ENCODE measurements at regions not wholly inside any gene's neighbourhood (a gene's known extent, or its start where the extent isn't known, plus 50 kb on each side); places are given as distances from the start of the nearest gene placed in this dataset.

DNA sequence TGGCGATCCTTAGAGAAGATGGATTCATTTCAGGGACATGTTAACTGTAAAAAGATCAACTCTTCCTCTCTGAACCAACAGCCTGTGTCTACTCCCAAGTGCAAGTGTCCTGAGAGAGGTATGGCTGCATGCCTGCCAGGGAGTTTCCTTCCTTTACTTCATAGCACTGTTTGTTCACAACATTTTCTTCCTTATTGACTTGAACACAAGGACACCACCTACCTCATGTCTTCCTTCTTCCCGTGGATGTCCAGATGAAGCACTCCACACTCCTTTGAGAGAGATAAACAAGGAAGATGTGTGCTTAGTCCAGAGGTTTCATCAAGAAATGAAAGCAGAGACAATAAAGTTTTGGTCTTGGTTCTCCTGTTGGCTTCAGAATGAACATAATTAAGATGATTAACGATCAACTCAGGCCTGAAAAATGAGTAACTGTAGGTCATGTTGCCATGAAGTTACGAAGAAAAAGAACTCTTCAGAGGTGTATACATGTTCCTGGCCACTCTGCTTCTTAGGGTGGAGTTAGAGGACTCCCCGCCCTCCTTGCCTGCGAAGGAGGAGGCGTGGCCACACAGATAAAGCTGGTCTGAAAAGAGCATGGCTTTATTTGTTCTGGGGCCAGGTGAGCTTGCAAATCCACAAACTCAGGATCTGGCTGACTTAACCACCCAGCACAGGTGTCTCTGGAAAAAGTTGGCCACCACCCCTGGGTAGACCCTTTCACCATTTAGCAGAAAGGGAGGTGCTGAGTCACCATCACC lies 155.0 kb upstream of the KCTD1 start:
- TF ChIP-seq, protein P1, sequence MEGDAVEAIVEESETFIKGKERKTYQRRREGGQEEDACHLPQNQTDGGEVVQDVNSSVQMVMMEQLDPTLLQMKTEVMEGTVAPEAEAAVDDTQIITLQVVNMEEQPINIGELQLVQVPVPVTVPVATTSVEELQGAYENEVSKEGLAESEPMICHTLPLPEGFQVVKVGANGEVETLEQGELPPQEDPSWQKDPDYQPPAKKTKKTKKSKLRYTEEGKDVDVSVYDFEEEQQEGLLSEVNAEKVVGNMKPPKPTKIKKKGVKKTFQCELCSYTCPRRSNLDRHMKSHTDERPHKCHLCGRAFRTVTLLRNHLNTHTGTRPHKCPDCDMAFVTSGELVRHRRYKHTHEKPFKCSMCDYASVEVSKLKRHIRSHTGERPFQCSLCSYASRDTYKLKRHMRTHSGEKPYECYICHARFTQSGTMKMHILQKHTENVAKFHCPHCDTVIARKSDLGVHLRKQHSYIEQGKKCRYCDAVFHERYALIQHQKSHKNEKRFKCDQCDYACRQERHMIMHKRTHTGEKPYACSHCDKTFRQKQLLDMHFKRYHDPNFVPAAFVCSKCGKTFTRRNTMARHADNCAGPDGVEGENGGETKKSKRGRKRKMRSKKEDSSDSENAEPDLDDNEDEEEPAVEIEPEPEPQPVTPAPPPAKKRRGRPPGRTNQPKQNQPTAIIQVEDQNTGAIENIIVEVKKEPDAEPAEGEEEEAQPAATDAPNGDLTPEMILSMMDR (IDR thresholded peaks at IDR 0.05; ENCODE audit: extremely low read depth, low read depth, low read length) = no peak
- DNase-seq (ENCODE audit: insufficient read length, low spot score, missing footprints) = no peak
- no peak overlapping the region for H3K4me3 ChIP-seq (ENCODE audit: insufficient read depth, low read length)
- H3K36me3 ChIP-seq (ENCODE audit: insufficient read depth, low read length) = no peaks in the 10 kb centered on the region
- H4K20me1 ChIP-seq (ENCODE audit: insufficient read depth, low read length) = no peaks in the 10 kb centered on the region
- no peaks in the 10 kb centered on the region for H3K9me3 ChIP-seq (ENCODE audit: low read depth, low read length)
- no peaks in the 10 kb centered on the region for H3K79me2 ChIP-seq (ENCODE audit: insufficient read depth, low read length)
- H3K27me3 ChIP-seq (ENCODE audit: insufficient read depth, low read length) = no peaks in the 10 kb centered on the region
- no peaks in the 10 kb centered on the region for H3K4me1 ChIP-seq (ENCODE audit: insufficient read depth, low read length)
- no peak overlapping the region for H3K27ac ChIP-seq (ENCODE audit: low read depth, low read length)
- no peak overlapping the region for H3K4me2 ChIP-seq (ENCODE audit: insufficient read depth, low read length)
- no peak overlapping the region for H2AFZ ChIP-seq (ENCODE audit: low read length)

DNA sequence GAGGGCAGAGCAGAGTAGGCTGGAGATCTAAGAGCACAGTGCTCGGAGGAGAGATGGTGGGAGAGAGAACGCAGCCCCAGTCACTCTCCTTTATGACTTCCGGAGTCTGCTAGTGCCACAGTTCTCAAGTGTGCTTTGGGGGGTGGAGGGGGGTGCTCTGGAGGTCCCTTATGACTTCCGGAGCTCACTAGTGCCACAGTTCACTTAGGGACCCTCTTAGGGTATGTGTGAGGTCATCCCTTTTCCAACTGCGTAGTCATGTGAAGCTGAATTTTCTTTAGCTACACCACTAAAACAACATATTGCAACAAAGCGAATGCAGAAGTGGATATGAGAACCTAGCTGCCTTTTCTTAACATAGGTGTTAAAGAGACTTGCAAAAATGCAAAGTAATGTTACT lies 153.7 kb upstream of the KCTD1 start:
- Histone ChIP-seq H3K4me1 (ENCODE audit: insufficient read depth, low read length) (no peaks in the 10 kb centered on the region), H2AFZ (ENCODE audit: low read length) (no peak overlapping the region), H3K9me3 (ENCODE audit: low read depth, low read length) (no peaks in the 10 kb centered on the region), H3K4me3 (ENCODE audit: insufficient read depth, low read length) (no peak overlapping the region), H4K20me1 (ENCODE audit: insufficient read depth, low read length) (no peaks in the 10 kb centered on the region), H3K4me2 (ENCODE audit: insufficient read depth, low read length) (no peak overlapping the region), H3K79me2 (ENCODE audit: insufficient read depth, low read length) (no peaks in the 10 kb centered on the region), H3K36me3 (ENCODE audit: insufficient read depth, low read length) (no peaks in the 10 kb centered on the region), H3K27me3 (ENCODE audit: insufficient read depth, low read length) (no peaks in the 10 kb centered on the region), H3K27ac (ENCODE audit: low read depth, low read length) (no peak overlapping the region)
- no peak for DNase-seq (ENCODE audit: insufficient read length, low spot score, missing footprints)
- TF ChIP-seq, protein P1 (IDR thresholded peaks at IDR 0.05; ENCODE audit: extremely low read depth, low read depth, low read length) = no peak

DNA sequence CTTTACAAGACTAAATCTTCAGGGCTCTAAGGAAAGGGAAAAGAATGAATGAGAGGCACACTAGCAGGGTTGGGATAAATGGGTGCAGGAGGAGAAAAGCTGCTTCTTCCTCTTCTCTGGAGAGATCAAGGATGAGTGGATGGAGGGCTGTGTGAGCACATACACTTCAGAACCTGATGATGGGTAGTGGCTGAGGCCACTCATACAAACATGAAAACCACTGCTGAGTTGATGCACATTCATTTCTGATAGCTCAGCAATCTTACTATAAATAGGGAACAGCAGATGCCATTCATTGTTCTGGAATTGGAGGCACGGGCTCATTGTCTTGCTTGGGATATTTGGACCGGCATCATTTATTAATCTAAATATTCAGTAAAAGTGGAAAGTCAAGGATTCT lies 152.4 kb upstream of the KCTD1 start:
- no peaks in the 10 kb centered on the region for H3K79me2 ChIP-seq (ENCODE audit: insufficient read depth, low read length)
- no peaks in the 10 kb centered on the region for H3K36me3 ChIP-seq (ENCODE audit: insufficient read depth, low read length)
- TF ChIP-seq, protein P1 (IDR thresholded peaks at IDR 0.05; ENCODE audit: extremely low read depth, low read depth, low read length) = no peak
- no peaks in the 10 kb centered on the region for H4K20me1 ChIP-seq (ENCODE audit: insufficient read depth, low read length)
- no peak for DNase-seq (ENCODE audit: insufficient read length, low spot score, missing footprints)
- H3K4me3 ChIP-seq (ENCODE audit: insufficient read depth, low read length) = no peak overlapping the region
- H3K4me2 ChIP-seq (ENCODE audit: insufficient read depth, low read length) = no peak overlapping the region
- H3K9me3 ChIP-seq (ENCODE audit: low read depth, low read length) = no peaks in the 10 kb centered on the region
- no peak overlapping the region for H3K27ac ChIP-seq (ENCODE audit: low read depth, low read length)
- H2AFZ ChIP-seq (ENCODE audit: low read length) = no peak overlapping the region
- H3K4me1 ChIP-seq (ENCODE audit: insufficient read depth, low read length) = no peaks in the 10 kb centered on the region
- no peaks in the 10 kb centered on the region for H3K27me3 ChIP-seq (ENCODE audit: insufficient read depth, low read length)

DNA sequence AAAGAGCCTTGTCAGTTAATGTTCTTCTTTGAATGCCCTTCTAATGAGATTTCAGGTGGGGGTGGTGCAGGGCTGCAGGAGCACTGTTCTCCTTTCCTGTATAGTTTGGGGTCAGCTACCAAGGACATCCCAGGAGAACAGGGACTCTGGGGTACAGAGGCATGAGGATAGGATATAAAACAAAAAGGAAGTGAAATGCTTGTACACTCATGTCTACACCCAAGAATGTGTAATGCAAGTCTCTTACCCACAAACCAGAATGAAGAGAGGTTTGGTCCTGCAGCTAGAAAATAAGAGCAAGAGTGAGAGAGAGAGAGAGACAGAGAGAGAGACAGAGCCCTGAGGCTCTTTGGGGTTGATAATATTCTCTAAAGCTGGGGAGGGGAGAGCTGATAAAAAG lies 151.8 kb upstream of the KCTD1 start:
- Histone ChIP-seq H2AFZ (ENCODE audit: low read length) (no peak overlapping the region), H3K4me2 (ENCODE audit: insufficient read depth, low read length) (no peak overlapping the region), H3K9me3 (ENCODE audit: low read depth, low read length) (no peaks in the 10 kb centered on the region), H3K79me2 (ENCODE audit: insufficient read depth, low read length) (no peaks in the 10 kb centered on the region), H3K4me1 (ENCODE audit: insufficient read depth, low read length) (no peaks in the 10 kb centered on the region), H4K20me1 (ENCODE audit: insufficient read depth, low read length) (no peaks in the 10 kb centered on the region), H3K36me3 (ENCODE audit: insufficient read depth, low read length) (no peaks in the 10 kb centered on the region), H3K27me3 (ENCODE audit: insufficient read depth, low read length) (no peaks in the 10 kb centered on the region), H3K4me3 (ENCODE audit: insufficient read depth, low read length) (no peak overlapping the region), H3K27ac (ENCODE audit: low read depth, low read length) (no peak overlapping the region)
- TF ChIP-seq, protein P1 (IDR thresholded peaks at IDR 0.05; ENCODE audit: extremely low read depth, low read depth, low read length) = no peak
- no peak for DNase-seq (ENCODE audit: insufficient read length, low spot score, missing footprints)

Data from osteoblast (primary cell).